ENCODE measurements at regions not wholly inside any gene's neighbourhood (a gene's known extent, or its start where the extent isn't known, plus 50 kb on each side); places are given as distances from the start of the nearest gene placed in this dataset.

DNA sequence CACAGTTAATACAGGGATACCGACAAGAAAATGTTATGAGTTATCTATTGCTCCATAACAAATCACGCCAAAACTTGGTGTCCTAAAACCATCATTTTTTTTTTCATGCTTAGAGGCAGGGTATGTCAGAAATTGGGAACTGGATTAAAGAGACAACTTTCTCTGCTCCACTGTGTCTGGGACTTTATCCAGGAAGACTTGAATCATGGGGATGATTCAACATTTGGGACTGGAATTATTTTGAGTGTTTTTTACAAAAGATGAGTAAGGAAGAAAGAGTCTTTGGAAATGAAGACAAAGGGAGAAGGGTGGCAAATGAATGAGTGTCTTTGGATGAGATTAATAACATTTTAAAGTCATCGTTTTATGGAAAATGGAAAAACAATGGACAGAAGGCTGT, 1883.7 kb upstream of the C9orf72 start:
- no peak for DNase-seq (ENCODE audit: low spot score in 2 of 2)
- TF ChIP-seq, protein P1, sequence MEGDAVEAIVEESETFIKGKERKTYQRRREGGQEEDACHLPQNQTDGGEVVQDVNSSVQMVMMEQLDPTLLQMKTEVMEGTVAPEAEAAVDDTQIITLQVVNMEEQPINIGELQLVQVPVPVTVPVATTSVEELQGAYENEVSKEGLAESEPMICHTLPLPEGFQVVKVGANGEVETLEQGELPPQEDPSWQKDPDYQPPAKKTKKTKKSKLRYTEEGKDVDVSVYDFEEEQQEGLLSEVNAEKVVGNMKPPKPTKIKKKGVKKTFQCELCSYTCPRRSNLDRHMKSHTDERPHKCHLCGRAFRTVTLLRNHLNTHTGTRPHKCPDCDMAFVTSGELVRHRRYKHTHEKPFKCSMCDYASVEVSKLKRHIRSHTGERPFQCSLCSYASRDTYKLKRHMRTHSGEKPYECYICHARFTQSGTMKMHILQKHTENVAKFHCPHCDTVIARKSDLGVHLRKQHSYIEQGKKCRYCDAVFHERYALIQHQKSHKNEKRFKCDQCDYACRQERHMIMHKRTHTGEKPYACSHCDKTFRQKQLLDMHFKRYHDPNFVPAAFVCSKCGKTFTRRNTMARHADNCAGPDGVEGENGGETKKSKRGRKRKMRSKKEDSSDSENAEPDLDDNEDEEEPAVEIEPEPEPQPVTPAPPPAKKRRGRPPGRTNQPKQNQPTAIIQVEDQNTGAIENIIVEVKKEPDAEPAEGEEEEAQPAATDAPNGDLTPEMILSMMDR (IDR thresholded peaks at IDR 0.05) = no peak
- no peak for TF ChIP-seq POLR2A (IDR thresholded peaks at IDR 0.05)
- 85 to 86% methylated on average over 3 of the region's 3 CpGs for WGBS, 2 donors
- no peak overlapping the region for H3K4me3 ChIP-seq (ENCODE audit: low read depth, poor library complexity, severe bottlenecking)
- intact Hi-C loops (cut with DNase I; ENCODE audit: low total_unique reads) = no loop called here

DNA sequence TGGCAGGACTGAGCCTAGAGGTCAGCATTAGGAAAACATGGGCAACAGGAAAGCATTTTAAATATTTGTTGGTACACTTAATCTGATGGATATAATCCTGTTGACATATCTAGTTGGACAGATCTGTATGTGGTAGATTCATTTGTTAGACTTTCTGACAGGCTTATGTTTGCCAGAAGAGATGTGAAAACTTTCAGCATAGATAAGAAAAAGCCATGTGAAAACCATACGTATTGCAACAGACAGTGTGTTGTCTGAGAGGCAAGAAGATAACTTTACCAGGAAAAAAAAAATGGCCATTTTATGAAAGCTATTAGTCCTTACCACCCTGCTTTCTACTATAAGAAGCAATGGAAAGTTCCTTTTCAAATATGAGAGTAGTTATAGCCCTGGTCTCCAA, 1902.2 kb upstream of the C9orf72 start:
- WGBS, 2 donors = 54 to 67% methylated on average over 1 of the region's 1 CpG
- DNase-seq (ENCODE audit: low spot score in 2 of 2) = no peak
- TF ChIP-seq POLR2A (IDR thresholded peaks at IDR 0.05) = no peak
- TF ChIP-seq, protein P1 (IDR thresholded peaks at IDR 0.05) = no peak
- H3K4me3 ChIP-seq (ENCODE audit: low read depth, poor library complexity, severe bottlenecking) = no peak overlapping the region
- intact Hi-C loops (cut with DNase I; ENCODE audit: low total_unique reads) = loop anchor here (5.0 kb wide), 1 partner anchor 212 kb away; no protein-coding TSS in a partner anchor

DNA sequence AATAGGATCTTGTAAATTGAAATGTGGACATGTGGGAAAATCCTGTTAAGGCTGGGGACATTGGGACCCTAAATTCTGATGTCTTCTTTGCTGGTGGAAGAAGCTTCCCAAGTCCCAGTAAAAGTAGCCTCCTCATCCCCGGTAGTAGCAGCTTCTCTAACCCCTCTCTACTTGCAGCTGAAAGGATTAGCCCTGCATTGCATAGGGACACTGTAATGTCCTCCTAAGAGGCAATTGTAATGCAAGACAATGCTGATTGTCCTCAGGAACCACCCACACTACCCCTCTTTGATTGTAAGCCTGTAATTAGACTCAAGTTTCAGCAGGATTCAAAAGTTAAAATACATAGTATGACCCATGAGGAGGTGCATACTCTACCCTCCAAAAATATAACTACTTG, 1938.4 kb upstream of the C9orf72 start:
- H3K4me3 ChIP-seq (ENCODE audit: low read depth, poor library complexity, severe bottlenecking) = no peak overlapping the region
- WGBS, 2 donors = 79 to 80% methylated on average over 1 of the region's 1 CpG
- TF ChIP-seq, protein P1 (IDR thresholded peaks at IDR 0.05) = no peak
- DNase-seq (ENCODE audit: low spot score in 2 of 2) = no peak
- intact Hi-C loops (cut with DNase I; ENCODE audit: low total_unique reads) = no loop called here

DNA sequence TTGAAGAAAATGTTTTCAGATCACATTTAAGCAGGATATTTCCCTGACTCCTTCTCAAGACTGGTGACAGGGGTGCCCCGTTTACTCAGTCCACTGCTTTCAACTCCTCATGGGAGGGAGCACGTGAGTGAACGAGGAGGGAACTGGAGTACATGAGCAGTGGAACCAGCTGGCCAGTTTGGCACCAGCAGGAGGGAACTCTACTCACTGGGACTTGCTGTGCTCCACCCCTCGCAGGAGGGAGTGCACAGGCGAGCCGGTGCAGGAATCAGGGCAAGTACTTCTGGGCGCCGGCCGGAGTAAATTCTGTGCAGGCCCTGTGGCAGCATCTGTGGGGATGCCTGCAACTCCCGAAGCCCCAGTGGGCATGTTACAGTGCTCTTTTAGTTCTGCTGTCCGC, 1941.1 kb upstream of the C9orf72 start:
- intact Hi-C loops (cut with DNase I; ENCODE audit: low total_unique reads) = no loop called here
- DNase-seq (ENCODE audit: low spot score in 2 of 2) = no peak
- H3K4me3 ChIP-seq (ENCODE audit: low read depth, poor library complexity, severe bottlenecking) = no peak overlapping the region
- 50 to 64% methylated on average over 6 to 11 of the region's 11 CpGs for WGBS, 2 donors
- TF ChIP-seq, protein P1 (IDR thresholded peaks at IDR 0.05) = no peak
- no peak for TF ChIP-seq POLR2A (IDR thresholded peaks at IDR 0.05)

DNA sequence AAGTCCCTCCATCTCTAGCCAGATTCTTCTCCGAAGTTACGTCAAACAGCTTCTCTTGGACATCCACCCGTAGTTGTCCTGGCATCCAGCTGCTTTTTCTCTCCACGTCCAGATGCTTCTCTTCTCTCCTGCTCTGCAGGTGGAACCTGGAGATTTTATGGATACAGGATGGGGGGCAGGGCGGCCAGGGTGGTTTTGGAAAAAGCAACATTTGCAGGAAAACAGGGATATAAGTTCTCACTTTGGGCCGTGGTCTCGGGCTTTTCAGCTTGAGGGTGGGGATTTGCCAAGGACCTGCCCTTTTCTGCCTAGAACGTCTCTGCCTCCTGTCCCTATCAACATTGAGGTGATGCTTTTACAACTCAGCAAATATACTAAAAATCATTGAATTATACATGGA, 1941.6 kb upstream of the C9orf72 start:
- H3K4me3 ChIP-seq (ENCODE audit: low read depth, poor library complexity, severe bottlenecking) = no peak overlapping the region
- WGBS, 2 donors = 65 to 66% methylated on average over 8 of the region's 8 CpGs
- no peak for DNase-seq (ENCODE audit: low spot score in 2 of 2)
- intact Hi-C loops (cut with DNase I; ENCODE audit: low total_unique reads) = no loop called here
- TF ChIP-seq POLR2A (IDR thresholded peaks at IDR 0.05) = no peak
- TF ChIP-seq, protein P1 (IDR thresholded peaks at IDR 0.05) = no peak

DNA sequence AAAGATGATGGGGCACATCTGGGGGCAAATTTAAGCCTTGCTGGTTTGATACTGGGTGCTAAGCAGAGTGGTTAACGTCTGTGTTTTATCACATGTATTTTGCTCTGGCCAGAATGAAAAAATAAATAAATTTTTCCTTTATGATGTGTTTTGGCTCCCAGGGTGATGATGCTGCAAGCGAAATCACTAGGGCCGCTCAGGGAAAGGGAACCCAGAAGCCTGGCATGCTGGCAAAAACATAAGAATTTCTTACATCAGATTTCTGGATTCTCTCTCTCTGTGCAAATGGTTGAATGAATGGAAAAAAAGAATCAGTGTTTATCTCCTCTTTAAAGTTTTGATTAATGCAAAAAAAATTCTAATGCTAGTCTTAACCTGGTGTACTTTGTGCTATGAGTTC, 1975.2 kb upstream of the C9orf72 start:
- no peak overlapping the region for H3K4me3 ChIP-seq (ENCODE audit: low read depth, poor library complexity, severe bottlenecking)
- intact Hi-C loops (cut with DNase I; ENCODE audit: low total_unique reads) = no loop called here
- WGBS, 2 donors = 81 to 86% methylated on average over 3 of the region's 3 CpGs
- DNase-seq (ENCODE audit: low spot score in 2 of 2) = no peak
- TF ChIP-seq, protein P1 (IDR thresholded peaks at IDR 0.05) = no peak
- no peak for TF ChIP-seq POLR2A (IDR thresholded peaks at IDR 0.05)

Measured in lower leg skin (tissue), 4 donors.